CD14-positive monocyte (primary cell): ENCODE measurements at regions not wholly inside any gene's neighbourhood (a gene's known extent, or its start where the extent isn't known, plus 50 kb on each side); places are given as distances from the start of the nearest gene placed in this dataset.

Experiments
- DNase-seq, 3 donors: peaks; one replicate each; pipeline ENCODE4 v3.0.0-alpha.2; 2011 to 2022
- H2AFZ ChIP-seq: 2 replicates; pipeline ENCODE4 v1.6.0; 2012; ENCODE audit warnings: mild to moderate bottlenecking, low read depth, low read length, inconsistent platforms; ENCODE audit not compliant: insufficient read depth, poor library complexity, severe bottlenecking
- H3K27ac ChIP-seq, 2 donors: 1 replicate in 1 of 2; 2 replicates in 1 of 2; pipeline ENCODE4 v1.5.1; 2012 to 2013; ENCODE audit warnings: low read length in 2 of 2, control low read depth in 1 of 2, inconsistent platforms in 1 of 2, low read depth in 1 of 2, mild to moderate bottlenecking in 1 of 2
- H3K27me3 ChIP-seq, 2 donors: one replicate each; pipeline versions ENCODE4 v1.6.0 to v1.6.1; 2011 to 2013; ENCODE audit warnings: low read length in 2 of 2; ENCODE audit not compliant: control insufficient read depth in 2 of 2, insufficient read depth in 2 of 2
- H3K36me3 ChIP-seq, 2 donors: replicated peaks in 1 of 2; 1 replicate in 1 of 2; 2 replicates in 1 of 2; pipeline versions ENCODE4 v1.5.1 to v1.6.1; 2012 to 2013; ENCODE audit warnings: low read length in 2 of 2, control low read depth in 1 of 2, inconsistent platforms in 1 of 2, mild to moderate bottlenecking in 1 of 2; ENCODE audit not compliant: insufficient read depth in 2 of 2, control insufficient read depth in 1 of 2
- H3K4me1 ChIP-seq, 2 donors: 1 replicate in 1 of 2; 2 replicates in 1 of 2; pipeline versions ENCODE4 v1.5.1 to v1.6.1; 2012 to 2013; ENCODE audit warnings: low read length in 2 of 2, control low read depth in 1 of 2, inconsistent platforms in 1 of 2, mild to moderate bottlenecking in 1 of 2, moderate library complexity in 1 of 2; ENCODE audit not compliant: insufficient read depth in 2 of 2, control insufficient read depth in 1 of 2
- H3K4me2 ChIP-seq: replicated peaks from 2 replicates; pipeline ENCODE3; 2012; ENCODE audit warnings: low read length, moderate library complexity, mild to moderate bottlenecking; ENCODE audit not compliant: poor library complexity, severe bottlenecking; ENCODE audit errors: extremely low read depth
- H3K4me3 ChIP-seq, 3 experiments: fragments of 200-600 bp in 1 of 3; sonication (generic) in 1 of 3; replicated peaks in 1 of 3; 1 replicate in 2 of 3; 2 replicates in 1 of 3; pipeline ENCODE4 v1.5.1; 2011 to 2013; ENCODE audit warnings: low read length in 3 of 3, mild to moderate bottlenecking in 3 of 3, control low read depth in 2 of 3, low read depth in 2 of 3, inconsistent platforms in 1 of 3, moderate library complexity in 1 of 3
- H3K79me2 ChIP-seq: 2 replicates; pipeline ENCODE4 v1.6.0; 2012; ENCODE audit warnings: mild to moderate bottlenecking, control low read depth, inconsistent platforms, low read length, moderate library complexity; ENCODE audit not compliant: insufficient read depth
- H3K9ac ChIP-seq: 2 replicates; pipeline ENCODE4 v1.6.0; 2017; ENCODE audit warnings: low read length, mild to moderate bottlenecking; ENCODE audit not compliant: insufficient read depth, poor library complexity, severe bottlenecking
- H3K9me3 ChIP-seq, 2 donors: replicated peaks in 1 of 2; 1 replicate in 1 of 2; 2 replicates in 1 of 2; pipeline versions ENCODE4 v1.5.1 to v1.6.1; 2012 to 2013; ENCODE audit warnings: low read length in 2 of 2, control low read depth in 1 of 2; ENCODE audit not compliant: control insufficient read depth in 1 of 2, insufficient read depth in 1 of 2
- H4K20me1 ChIP-seq: 2 replicates; pipeline ENCODE4 v1.6.0; 2012; ENCODE audit warnings: mild to moderate bottlenecking, low read length, control low read depth, moderate library complexity; ENCODE audit not compliant: insufficient read depth
- H3K27ac Mint-ChIP-seq, 7 donors: one replicate each; pipeline ENCODE4 v1.8.0; 2020; ENCODE audit warnings: mild to moderate bottlenecking in 7 of 7, mixed read lengths in 7 of 7, moderate library complexity in 6 of 7, inconsistent platforms in 2 of 7
- H3K27me3 Mint-ChIP-seq, 3 donors: one replicate each; pipeline ENCODE4 v1.8.0; 2021 to 2022; ENCODE audit warnings: low read depth in 3 of 3, mild to moderate bottlenecking in 3 of 3, mixed read lengths in 3 of 3, moderate library complexity in 3 of 3, inconsistent platforms in 1 of 3
- H3K36me3 Mint-ChIP-seq, 2 donors: one replicate each; pipeline ENCODE4 v1.8.0; 2020; ENCODE audit warnings: mixed read lengths in 2 of 2, inconsistent platforms in 1 of 2, mild to moderate bottlenecking in 1 of 2
- H3K4me1 Mint-ChIP-seq: one replicate; pipeline ENCODE4 v1.8.0; 2020; ENCODE audit warnings: mild to moderate bottlenecking, mixed read lengths
- H3K4me3 Mint-ChIP-seq, 2 donors: one replicate each; pipeline ENCODE4 v1.8.0; 2020; ENCODE audit warnings: mild to moderate bottlenecking in 2 of 2, mixed read lengths in 2 of 2, moderate library complexity in 1 of 2
- H3K9me3 Mint-ChIP-seq, 7 donors: one replicate each; pipeline ENCODE4 v1.8.0; 2020 to 2022; ENCODE audit warnings: mixed read lengths in 7 of 7, mild to moderate bottlenecking in 6 of 7, moderate library complexity in 6 of 7, inconsistent platforms in 2 of 7
- CTCF ChIP-seq: fragments of 200-600 bp; IDR thresholded peaks from one replicate; pipeline ENCODE4 v1.8.0; 2022; ENCODE audit warnings: antibody characterized with exemption, mild to moderate bottlenecking
- WGBS: methylation state at CpG from one replicate; pipeline ENCODE4 v1.1.5; 2013; ENCODE audit warnings: missing lambda C conversion rate; ENCODE audit not compliant: insufficient coverage; 5-methylcytosine and 5-hydroxymethylcytosine counted together
- intact Hi-C, 2 donors: fragments of 100-400 bp; cut with micrococcal nuclease; formaldehyde crosslinking; loops; one replicate each; pipeline versions ENCODE4 v1.15.0 to v1.15.1; 2023

DNA sequence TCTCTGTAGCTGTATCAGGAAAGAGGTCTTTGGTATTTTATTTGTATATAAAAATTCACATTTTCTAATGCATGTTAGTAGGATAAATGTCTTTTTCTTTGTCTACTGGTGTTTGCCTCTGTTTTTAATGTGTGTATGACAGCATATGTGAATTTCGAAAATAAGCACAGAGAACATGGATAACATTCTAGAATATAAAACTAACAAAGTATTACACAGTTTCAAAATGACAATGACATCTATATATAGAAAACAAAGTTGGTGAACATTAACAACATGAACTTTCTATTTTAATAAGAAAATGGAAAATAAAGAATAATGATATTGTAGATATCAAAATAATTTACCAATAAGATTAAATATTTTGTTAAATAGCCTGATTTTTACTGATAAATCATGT lies 608.0 kb downstream of the COL12A1 start:
- H3K36me3 Mint-ChIP-seq = no peaks in the 10 kb centered on the region
- Histone ChIP-seq H3K27ac (no peak overlapping the region), H3K4me1 (no peaks in the 10 kb centered on the region), H3K4me3 (no peak overlapping the region), H3K9ac (no peak overlapping the region), H3K4me2 (no peak overlapping the region), H2AFZ (no peak overlapping the region), H3K9me3 (no peaks in the 10 kb centered on the region), H4K20me1 (no peaks in the 10 kb centered on the region), H3K36me3 (no peaks in the 10 kb centered on the region), H3K79me2 (no peaks in the 10 kb centered on the region), H3K27me3 (no peaks in the 10 kb centered on the region)
- H3K4me3 Mint-ChIP-seq = no peak overlapping the region
- WGBS = no CpG with 5 or more reads among the region's 1 CpG
- no peaks in the 10 kb centered on the region for H3K4me1 Mint-ChIP-seq
- TF ChIP-seq CTCF = no peak
- no peak overlapping the region for H3K27ac Mint-ChIP-seq
- no peaks in the 10 kb centered on the region for H3K9me3 Mint-ChIP-seq
- intact Hi-C loops = no loop called here
- no peaks in the 10 kb centered on the region for H3K27me3 Mint-ChIP-seq
- DNase-seq = no peak

GRCh38 chr6:74597266-74597665 lies 608.6 kb downstream of the COL12A1 start:
- no peak for TF ChIP-seq CTCF
- Mint-ChIP-seq H3K9me3 (no peaks in the 10 kb centered on the region), H3K27me3 (no peaks in the 10 kb centered on the region), H3K27ac (no peak overlapping the region), H3K36me3 (no peaks in the 10 kb centered on the region), H3K4me1 (no peaks in the 10 kb centered on the region), H3K4me3 (no peak overlapping the region)
- 40% methylated on average over 1 of the region's 2 CpGs for WGBS
- H2AFZ ChIP-seq = no peak overlapping the region
- no peaks in the 10 kb centered on the region for H3K27me3 ChIP-seq
- no peaks in the 10 kb centered on the region for H3K9me3 ChIP-seq
- no peaks in the 10 kb centered on the region for H4K20me1 ChIP-seq
- H3K9ac ChIP-seq = no peak overlapping the region
- no peak overlapping the region for H3K27ac ChIP-seq
- no peak overlapping the region for H3K4me2 ChIP-seq
- no peak overlapping the region for H3K4me3 ChIP-seq
- intact Hi-C loops = no loop called here
- H3K79me2 ChIP-seq = no peaks in the 10 kb centered on the region
- no peak for DNase-seq
- H3K36me3 ChIP-seq = no peaks in the 10 kb centered on the region
- no peaks in the 10 kb centered on the region for H3K4me1 ChIP-seq
